HG02623 (cell line): ENCODE measurements at regions not wholly inside any gene's neighbourhood (a gene's known extent, or its start where the extent isn't known, plus 50 kb on each side); places are given as distances from the start of the nearest gene placed in this dataset.

Experiments used
- ATAC-seq: cut with Tn5 transposase; IDR thresholded peaks from one replicate; pipeline ENCODE4 v1.9.1; 2021; ENCODE audit warnings: moderate library complexity; ENCODE audit not compliant: unreplicated experiment

DNA sequence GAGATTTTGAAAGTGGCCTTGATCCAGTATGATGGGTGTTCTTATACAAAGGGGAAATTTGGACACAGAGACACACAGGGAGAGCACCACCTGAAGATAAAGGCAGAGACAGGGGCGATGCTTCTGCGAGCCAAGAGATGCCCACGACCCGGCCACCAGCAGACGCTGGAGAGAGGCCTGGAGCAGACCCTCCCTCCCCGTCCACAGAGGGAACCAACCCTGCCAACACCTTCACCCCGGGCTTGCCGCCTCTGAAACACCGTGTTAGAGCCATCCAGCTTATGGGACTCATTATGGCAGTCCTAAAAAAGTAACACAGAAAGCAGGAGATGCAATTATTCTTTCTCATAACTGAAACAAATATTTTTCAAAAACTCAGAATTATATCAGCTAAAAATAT, 303.3 kb upstream of the SHH start:
- no peak for ATAC-seq

DNA sequence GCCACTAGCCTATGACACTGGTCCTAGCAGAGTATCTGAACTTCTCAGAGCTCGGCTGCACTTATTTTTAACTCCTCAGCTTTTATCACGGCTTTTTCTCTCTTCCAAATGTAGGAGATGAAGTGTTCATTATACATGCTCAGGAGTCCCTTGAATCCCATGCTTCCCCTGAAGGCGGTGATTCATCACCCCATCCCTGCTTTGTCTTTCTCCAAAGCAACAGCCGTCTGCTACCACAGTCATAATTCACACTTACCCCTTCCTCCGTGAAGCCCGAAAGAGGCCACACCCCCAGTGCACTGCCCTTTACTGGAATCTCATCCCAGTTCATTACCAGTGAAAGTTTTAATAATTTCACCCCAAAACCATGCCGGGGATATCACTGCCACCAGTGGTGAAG, 301.5 kb upstream of the SHH start:
- no peak for ATAC-seq

DNA sequence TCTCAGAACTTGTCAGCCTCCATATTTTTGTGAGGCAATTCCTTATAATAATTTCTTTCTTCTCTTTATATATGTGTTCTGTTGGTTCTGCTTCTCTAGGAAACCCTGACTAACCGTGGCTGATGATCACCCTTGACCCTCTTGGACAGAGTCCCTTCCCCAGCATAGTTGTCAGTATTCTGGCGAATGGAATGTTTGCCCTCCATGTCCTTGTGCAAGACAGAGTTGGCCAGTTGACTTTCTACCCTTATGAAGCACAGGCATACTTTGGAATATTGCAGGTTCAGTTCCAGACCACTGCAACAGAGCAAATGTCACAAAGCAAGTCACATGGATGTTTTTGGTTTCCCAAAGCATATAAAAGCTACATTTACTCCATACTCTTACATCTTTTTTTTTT, 297.7 kb upstream of the SHH start:
- no peak for ATAC-seq

DNA sequence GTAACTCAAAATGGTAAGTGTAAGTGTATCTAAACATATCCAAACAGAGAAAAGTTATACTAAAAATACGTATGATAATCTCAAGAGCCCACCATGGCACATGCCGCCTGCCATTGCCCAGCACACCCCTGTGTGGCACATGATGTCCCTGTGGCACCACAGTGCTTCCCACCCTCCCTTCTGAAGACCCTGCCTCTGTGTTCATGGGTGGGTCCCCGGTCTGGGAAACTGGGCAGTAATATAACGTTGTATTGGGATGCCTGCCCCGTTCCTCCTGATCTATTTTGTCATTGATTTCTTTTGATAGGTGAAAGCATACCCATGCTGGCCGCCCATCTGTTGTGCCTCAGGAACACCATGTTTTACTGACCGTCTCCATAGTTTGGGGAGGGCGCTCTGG, 296.8 kb upstream of the SHH start:
- ATAC-seq, result no peak

DNA sequence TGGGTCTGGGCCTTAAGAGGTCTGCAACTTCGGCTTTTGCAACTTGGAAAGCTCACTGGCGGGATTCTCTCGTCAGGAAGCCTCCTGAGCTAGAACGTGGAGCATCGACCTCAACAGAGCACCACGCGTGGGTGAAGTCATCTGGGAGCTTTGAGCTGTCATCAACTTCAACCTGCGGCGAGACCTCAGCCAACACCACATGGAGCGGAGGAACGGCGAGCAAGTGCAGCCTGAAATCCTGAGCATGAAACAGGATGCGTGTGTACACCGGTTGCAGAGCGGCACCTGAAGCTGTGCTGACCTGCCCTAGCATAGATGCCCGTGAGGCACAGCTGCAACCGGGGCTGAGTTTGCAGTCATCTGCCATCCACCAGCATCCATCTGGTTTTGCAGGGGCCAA, 295.7 kb upstream of the SHH start:
- no peak for ATAC-seq

DNA sequence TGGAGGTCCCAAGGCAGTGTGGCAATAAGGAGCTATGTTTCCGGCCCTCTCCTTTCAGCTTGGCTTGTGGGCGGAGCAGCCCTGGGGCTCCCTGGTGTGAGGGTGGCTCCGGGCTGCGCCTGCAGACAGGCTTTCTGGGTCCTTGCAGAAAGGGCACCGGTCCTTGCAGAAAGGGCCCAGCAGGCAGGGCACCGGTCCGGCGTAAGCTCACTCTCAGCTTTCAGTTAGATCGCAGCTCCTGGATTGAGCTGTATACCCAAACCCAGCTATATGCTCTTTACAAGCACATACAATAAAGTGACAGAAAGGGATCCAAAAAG, 293.8 kb upstream of the SHH start:
- ATAC-seq, result no peak

DNA sequence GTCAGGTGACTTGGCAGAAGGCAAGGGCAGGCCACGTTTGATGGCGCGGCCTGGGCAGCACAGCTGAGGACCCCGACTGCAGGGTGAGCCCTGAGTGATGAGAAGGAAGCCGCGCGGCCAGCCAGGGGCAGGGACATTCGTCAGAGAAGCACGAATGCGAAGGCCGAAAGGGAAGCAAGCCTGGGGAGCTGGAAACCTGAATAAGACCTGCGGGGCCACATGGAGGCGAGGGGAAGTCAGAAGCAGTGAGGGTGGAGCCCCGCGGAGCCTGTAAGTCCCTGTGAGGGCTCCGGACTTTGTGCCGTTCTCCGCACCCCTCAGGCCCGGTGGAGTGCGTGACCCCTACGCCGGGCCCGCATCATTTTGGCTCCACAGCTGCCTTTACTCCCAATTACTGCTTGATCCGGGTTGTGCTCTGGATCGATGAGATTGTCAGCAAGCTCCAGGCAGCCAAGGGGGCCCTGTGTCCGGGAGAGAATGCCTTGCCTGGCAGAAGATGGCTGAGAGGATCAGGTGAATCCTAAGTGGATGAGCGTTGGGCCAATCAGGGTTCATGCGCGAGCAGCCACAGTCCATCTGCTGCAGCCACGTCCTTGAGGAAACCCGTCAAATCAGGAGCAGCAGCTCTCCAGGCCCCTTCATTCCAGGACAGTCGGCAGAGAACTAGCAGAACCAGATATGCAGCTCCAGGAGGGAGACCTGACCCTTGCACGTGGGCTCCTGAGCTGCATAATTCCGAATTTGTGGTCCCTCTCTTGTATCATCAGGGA, 293.3 kb upstream of the SHH start:
- ATAC-seq, result no peak

DNA sequence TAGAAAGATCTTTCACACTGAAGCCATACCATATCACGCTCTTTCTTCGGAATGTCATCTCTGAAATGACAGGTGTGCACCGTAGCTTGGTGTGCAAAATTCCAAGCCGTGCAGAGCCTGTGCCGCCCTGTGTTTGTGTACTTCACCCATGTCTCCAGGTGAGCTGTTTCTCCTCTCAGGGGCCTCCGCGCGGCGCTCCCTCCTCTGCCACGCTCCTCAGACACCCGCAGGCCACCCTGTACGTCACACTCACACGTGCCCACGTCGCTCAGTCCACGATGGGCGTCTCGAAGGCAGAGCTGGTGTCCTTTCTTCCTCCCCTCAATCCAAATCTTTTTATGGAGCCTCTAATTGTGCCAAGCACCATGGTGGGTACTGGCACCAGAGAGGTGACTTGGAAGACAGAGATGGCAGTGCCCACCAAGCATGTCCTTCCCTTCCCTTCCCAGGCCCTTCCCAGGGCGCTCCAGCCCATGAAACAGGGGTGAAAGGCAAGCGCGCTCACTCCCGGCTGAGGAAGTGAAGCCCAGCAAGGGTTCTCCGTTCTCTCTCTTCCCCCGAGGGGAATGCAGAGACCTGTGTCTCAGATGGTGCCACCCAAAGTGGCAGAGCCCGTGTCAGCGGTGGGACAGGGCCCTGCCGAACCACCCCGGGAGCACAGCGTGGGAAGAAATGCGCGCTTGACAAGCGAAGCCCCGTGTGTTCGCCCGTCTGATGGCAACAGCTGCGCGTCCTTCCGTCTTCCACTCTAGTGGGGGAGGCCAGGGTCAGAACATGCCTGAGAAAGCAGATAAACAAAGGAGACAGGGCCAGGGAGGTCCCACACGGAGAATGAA, 292.5 kb upstream of the SHH start:
- ATAC-seq, result no peak

DNA sequence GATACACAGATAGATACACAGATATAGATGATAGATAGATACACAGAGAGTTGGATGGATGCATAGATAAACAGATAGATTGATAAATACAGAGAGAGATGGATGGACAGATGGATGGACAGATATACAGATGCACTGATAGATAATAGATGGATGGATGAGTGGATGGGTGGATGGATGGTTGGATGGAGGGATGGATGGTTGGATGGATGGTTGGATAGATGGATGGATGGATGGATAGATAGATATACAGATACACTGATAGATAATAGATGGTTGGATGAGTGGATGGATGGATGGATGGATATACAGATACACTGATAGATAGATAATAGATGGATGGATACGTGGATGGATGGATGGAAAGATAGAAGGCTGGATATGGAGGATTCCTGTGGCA, 290.0 kb upstream of the SHH start:
- ATAC-seq, result no peak

DNA sequence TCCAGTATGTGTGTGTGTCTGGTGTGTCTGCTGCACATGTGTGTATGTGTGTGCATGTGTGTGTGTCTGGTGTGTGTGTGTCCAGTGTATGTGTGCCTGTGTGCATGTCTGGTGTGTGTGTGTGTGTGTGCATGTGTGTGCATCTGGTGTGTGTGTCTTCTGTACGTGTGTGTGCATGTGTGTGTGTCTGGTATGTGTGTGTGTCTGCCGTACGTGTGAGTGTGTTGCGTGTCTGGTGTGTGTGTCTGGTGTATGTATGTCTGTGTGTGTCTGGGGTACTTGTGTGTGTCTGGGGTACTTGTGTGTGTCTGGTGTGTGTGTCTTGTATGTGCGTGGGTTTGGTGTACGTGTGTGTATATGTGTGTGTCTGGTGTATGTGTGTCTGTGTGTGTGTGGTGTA, 289.1 kb upstream of the SHH start:
- ATAC-seq, result no peak

DNA sequence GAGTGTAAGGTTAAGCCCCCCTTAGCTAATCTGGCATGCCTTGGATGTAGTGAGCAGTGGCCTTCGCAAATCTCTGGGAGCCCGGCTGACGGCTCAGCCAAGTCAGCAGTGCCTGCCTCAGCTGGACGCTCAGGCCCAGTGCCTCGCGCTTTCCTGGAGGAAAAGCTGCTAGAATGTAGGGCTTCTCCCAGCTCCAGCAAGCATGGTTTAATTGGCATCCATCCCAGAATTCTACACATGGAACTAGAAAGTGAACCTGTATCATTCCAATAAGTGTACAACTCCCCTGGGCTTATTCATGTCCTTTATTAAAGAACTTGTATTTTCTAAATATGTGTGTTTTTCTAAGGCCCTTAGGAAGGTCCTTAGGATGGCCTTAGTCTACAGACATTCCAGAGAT, 287.8 kb upstream of the SHH start:
- no peak for ATAC-seq

DNA sequence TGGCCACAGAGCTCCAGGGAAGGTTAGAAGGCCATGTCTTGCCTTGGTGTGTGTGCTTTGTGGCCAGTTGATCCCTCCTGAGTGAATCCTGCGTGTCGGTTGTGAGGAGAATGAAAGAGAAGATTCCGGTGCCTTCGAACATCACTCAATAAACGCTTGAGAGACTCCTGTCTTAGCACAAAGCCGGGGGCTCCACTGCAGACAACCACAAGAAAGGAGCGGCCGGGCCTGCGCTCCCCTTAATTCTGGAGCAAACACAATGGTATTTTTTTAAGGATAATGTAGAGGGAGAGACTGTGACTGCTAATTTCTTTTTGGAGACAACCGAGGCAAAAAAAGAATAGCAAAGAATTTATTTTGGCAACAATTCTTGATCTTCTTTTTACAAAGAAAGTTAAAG, 286.8 kb upstream of the SHH start:
- no peak for ATAC-seq

DNA sequence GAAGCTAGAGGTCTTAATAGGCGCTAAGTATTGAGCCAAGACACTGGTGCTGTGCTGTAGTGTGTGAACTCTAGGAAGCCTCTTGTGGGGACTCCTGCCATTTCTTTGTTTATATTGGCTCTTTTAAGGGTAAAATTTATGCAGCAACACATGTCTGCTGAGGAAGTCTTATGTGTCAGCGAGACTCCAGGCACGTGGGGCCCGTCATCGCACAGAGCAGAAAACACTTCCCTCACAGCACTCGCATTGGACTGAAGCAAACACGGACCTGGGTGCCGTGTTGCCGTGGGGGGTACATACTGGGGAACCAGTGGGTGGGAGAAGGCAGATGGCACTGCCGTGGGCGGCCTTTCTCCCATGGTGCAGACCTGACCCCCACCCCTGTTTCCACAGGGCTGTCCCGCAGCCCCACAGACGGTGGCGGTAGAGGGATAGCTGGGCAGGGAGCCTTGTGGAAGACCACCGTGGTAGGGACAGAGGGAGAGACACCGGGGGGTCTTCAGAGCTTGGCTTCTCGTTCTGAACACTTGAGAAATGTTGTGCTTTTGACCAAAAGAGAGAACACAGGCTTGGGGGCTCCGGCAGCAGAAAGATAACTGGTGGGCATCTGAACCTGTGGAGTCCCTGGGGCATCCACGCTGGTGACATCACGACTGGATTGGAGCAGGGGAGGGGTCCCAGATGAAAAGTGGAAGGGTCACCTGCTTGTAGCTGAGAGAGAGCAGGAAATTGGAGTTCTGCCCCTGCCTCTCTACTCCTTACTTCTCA, 284.7 kb upstream of the SHH start:
- ATAC-seq, result no peak

DNA sequence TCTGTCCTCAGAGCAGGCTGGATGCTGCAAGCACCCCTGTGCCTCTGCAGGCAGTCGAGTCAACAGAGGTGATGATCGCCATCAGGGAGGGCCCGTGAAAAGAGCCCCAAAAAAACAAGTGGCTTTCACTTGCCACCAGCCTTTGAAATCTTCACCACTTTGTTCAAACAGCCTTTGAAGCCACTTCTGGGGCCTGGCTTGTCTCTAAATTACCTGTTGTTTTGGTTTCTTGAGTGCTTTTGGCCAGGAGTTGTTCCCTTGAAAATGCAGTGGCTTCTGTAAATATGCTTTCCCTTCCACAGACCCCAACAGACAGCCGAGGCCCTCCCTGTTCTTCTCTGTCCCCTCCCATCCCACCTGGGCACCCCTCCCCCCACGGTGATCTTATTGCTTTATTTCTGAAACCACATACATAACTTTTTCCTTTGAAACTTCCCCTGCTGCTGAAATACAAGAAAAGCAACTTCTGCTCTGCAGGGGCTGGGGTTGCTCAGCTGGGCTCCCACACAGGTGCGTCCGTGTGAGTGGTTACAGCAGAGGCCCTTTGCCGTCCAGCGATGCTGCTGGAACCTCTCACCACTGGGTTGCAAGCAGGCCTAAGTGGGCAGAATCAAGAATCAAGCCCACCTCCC, 283.8 kb upstream of the SHH start:
- ATAC-seq, result no peak

DNA sequence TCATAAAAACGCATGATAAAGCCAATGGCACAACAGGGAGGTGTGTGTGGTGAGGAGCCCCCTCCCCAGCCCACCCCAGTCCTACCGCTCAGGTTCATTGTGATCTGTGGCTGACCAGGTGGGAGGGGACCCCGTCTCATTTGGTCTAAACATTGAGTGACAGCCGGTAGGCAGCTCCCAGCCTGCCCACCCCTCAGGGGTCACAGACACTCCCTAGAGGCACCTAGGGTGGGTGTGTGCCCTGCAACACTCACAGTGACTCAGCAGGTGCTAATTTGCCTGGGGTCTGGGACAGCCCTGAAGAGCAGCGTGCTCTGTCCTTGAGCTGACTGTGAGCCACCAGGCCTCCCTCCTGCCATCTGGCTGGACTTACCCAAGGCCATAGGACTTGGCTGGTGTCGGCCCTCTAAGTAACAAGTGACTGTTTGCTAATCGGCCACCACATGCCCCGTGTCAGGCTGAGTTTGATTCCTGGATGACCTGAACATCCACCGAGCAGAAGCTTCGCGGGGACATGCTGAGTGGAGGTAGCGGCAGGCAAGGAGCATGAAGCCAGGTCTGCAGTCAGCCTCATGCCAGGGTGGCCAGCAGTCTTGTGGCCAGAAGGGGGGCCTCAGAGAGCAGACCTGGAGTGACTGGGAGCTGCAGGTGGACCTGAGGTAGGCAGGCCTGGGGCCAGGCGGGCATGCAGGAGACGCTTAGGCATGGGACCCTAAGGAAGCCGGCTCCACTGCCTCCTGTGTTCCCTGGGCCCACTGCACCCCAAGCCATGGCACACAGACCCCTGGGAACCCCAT, 282.3 kb upstream of the SHH start:
- no peak for ATAC-seq

DNA sequence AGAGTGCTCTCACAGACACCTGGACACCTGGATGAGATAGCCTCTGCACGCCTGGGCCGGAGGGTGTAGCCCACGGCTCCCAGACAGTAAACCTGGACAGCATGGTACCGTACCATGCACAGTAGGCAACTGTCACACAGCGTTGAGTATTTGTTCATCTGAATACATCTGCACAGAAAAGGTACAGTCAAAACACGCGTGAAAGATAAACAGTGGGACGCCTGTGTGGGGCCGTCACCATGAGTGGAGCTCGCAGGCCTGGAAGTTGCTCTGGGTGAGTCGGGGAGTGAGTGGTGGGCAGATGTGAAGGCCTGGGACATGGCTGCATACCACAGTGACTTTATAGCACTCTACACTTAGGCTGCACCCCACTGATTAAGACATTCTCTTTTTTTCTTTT, 280.0 kb upstream of the SHH start:
- ATAC-seq, result no peak

DNA sequence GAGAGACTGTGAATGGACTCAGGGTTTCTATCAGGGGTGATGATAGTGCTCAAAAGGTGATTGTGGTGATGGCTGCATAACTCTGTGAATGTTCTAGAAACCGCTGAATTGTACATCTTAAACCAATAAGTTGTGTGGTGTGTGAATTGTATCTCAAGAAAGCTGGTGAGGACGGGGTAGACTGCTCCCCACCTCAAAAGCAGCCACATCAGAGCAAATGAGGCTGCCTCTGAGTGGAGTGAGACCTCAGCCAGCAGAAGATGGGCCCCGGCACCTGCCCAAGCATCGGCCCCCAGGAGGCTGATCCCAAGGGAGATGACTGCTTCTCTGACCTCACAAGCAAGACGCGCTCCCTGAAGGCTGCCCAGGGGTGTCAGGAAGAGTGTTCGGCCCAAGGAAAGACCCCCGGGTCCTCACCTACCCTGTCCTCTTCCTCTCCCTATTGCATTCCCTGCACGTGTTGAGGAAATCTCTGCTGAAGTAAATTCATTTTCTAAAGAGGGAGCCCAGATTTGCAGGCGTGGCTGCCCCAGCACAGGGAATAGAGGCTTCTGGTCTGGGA, 279.3 kb upstream of the SHH start:
- no peak for ATAC-seq

DNA sequence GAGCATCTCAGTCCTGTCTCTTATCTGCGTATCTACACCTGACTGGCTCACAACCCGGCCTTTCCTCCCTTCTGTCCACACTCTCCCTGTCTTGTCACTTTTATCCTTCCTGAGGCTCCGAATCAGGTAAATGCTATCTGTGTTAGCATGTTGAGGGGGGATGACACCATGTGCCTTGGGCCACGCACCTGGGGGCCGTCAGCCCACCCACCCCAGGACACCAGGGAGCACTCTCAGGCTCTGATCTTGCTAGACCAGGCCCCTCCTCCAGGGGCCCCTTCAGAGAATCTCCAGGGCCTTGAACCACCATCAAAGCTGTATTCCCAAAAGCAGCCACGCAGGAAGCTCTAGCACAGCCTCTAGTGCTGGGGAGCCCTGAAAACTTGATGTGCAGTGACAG, 278.7 kb upstream of the SHH start:
- ATAC-seq, result no peak

DNA sequence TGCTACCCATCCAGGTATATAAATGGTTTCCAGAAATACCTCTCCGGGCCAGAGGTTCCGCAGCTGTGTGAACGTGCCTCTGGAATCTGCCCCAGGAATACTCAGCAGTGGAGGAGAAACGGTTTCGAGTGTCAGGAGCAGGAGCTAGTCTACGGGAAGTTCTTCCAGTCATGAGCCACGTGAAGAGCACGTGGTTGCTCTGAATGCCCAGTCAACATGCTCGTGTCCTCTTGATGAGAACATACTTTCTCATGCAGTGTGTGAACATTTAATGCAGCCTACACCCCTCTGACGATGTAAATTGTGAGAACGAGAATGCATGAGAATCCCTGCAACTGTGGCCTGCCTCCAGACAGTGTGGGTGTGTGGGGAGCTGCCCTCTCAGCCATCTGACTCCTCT, 277.0 kb upstream of the SHH start:
- ATAC-seq, result no peak

DNA sequence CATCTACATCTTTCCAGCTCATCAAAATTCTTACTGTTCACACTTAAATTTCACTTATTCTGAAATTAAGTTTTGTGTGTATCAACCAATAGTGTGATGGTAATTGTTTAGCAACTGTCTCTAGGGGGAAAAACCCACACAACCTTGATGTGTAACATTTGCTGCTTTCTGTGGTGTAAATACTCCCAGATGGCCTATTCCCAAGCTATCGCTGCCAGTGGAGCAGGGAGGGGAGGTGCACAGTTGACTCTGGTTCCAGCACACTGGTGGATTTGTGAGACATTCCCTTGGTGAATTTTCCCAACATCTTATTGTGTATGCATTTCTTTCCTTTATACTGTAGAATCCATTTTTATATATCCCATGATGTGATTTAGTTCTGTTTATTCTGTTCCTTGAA, 275.9 kb upstream of the SHH start:
- no peak for ATAC-seq
